ENCODE measurements at regions not wholly inside any gene's neighbourhood (a gene's known extent, or its start where the extent isn't known, plus 50 kb on each side); places are given as distances from the start of the nearest gene placed in this dataset.

DNA sequence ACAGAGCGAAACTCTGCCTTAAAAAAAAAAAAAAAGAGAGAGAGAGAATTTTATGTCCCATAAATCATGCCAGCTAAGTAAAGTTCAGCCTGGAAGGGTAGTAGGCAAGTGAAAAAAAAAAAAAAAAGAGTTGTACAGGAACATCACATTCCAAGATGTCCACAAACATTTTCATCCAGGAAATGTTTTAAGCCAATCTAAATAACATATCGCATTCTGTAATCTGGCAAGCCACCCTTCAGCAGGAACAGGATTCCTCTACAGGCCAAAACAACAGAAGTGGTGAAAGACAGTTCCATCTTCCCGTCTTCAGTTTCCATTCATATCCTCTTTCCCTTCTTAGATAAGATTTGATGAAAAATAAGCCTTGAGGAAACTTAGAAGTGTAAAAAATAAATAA lies 1108.1 kb upstream of the DDX18 start:
- Histone ChIP-seq H3K9ac (no peak overlapping the region), H3K27me3 (replicated peaks; ENCODE audit: insufficient read depth) (no peaks in the 10 kb centered on the region), H3K27ac (no peak overlapping the region), H2AFZ (no peak overlapping the region), H3K36me3 (ENCODE audit: low read depth) (no peaks in the 10 kb centered on the region), H4K20me1 (ENCODE audit: insufficient read depth) (no peaks in the 10 kb centered on the region), H3K4me1 (ENCODE audit: insufficient read depth) (no peaks in the 10 kb centered on the region), H3F3A (ENCODE audit: insufficient read depth) (no peaks in the 10 kb centered on the region), H3K4me3 (no peak overlapping the region), H3K4me2 (ENCODE audit: unreplicated experiment) (no peak overlapping the region), H3K79me2 (ENCODE audit: insufficient read depth) (no peaks in the 10 kb centered on the region), H3K9me2 (ENCODE audit: insufficient read depth) (no peaks in the 10 kb centered on the region), H3K9me3 (ENCODE audit: low read depth) (no peaks in the 10 kb centered on the region)
- WGBS, 2 experiments (ENCODE audit: low coverage in 1 of 2, low lambda C conversion rate in 2 of 2, missing lambda C conversion rate in 2 of 2) = 26 to 27% methylated on average over 3 of the region's 3 CpGs
- TF ChIP-seq EZH2phosphoT487 (IDR thresholded peaks at IDR 0.05; ENCODE audit: insufficient read depth, low read depth) = no peak
- no peak for TF ChIP-seq EZH2 (IDR thresholded peaks at IDR 0.05; ENCODE audit: insufficient read depth, poor library complexity, severe bottlenecking)
- in situ Hi-C loops (cut with MboI) = no loop called here
- DNase-seq = no peak

DNA sequence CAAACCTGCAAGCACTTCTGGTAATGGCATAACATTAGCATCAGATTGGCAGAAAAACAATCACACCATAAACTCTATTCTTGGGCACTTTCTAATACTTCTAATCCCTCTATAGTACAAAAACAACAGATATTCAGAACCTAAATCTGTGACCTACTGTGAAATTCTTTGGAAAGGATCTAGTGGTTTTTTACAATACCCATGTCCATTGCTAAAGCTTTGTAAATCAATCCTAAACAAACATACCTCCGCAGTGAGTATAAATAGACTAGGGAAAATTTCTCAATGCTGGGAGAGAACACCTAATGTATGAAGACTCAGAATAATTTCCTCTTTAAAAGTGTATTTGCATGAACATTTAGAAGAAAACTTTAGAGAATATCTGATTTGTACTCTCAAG lies 1098.5 kb upstream of the DDX18 start:
- H3K9me3 ChIP-seq (ENCODE audit: low read depth) = no peaks in the 10 kb centered on the region
- no peaks in the 10 kb centered on the region for H3K36me3 ChIP-seq (ENCODE audit: low read depth)
- no peak for DNase-seq
- H3K4me3 ChIP-seq = no peak overlapping the region
- H3K9me2 ChIP-seq (ENCODE audit: insufficient read depth) = no peaks in the 10 kb centered on the region
- H3K9ac ChIP-seq = no peak overlapping the region
- no peaks in the 10 kb centered on the region for H3K79me2 ChIP-seq (ENCODE audit: insufficient read depth)
- no peak overlapping the region for H2AFZ ChIP-seq
- no peaks in the 10 kb centered on the region for H3K27me3 ChIP-seq (replicated peaks; ENCODE audit: insufficient read depth)
- no peak overlapping the region for H3K27ac ChIP-seq
- H3K4me2 ChIP-seq (ENCODE audit: unreplicated experiment) = no peak overlapping the region
- in situ Hi-C loops (cut with MboI) = no loop called here
- H3F3A ChIP-seq (ENCODE audit: insufficient read depth) = no peaks in the 10 kb centered on the region
- H4K20me1 ChIP-seq (ENCODE audit: insufficient read depth) = no peaks in the 10 kb centered on the region
- H3K4me1 ChIP-seq (ENCODE audit: insufficient read depth) = no peaks in the 10 kb centered on the region
- TF ChIP-seq EZH2 (IDR thresholded peaks at IDR 0.05; ENCODE audit: insufficient read depth, poor library complexity, severe bottlenecking) = no peak
- WGBS, 2 experiments (ENCODE audit: low coverage in 1 of 2, low lambda C conversion rate in 2 of 2, missing lambda C conversion rate in 2 of 2) = 65 to 74% methylated on average over 1 of the region's 1 CpG

DNA sequence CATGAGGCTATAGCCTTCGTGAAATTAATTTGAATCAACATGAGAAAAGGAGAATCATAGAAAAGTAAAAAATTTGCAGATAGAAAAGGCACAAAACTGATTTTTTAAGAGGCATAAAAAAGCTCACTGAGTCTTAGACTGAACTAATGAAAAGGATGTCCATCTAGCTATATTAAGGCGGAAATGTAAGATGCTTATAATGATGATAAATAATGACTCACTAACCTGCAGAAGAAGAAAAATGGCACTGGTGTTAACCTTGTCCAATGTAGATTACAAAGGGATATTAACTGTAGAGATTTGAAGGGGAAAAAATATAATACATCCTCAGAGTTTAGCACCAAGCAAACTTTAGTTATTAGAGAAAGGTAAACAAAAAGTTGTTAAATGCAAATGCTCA lies 1098.0 kb upstream of the DDX18 start:
- Histone ChIP-seq H3K79me2 (ENCODE audit: insufficient read depth) (no peaks in the 10 kb centered on the region), H3K4me1 (ENCODE audit: insufficient read depth) (no peaks in the 10 kb centered on the region), H3K36me3 (ENCODE audit: low read depth) (no peaks in the 10 kb centered on the region), H3K4me3 (no peak overlapping the region), H3F3A (ENCODE audit: insufficient read depth) (no peaks in the 10 kb centered on the region), H3K4me2 (ENCODE audit: unreplicated experiment) (no peak overlapping the region), H3K9me2 (ENCODE audit: insufficient read depth) (no peaks in the 10 kb centered on the region), H3K9me3 (ENCODE audit: low read depth) (no peaks in the 10 kb centered on the region), H2AFZ (no peak overlapping the region), H4K20me1 (ENCODE audit: insufficient read depth) (no peaks in the 10 kb centered on the region), H3K27ac (no peak overlapping the region), H3K27me3 (replicated peaks; ENCODE audit: insufficient read depth) (no peaks in the 10 kb centered on the region), H3K9ac (no peak overlapping the region)
- in situ Hi-C loops (cut with MboI) = no loop called here
- TF ChIP-seq EZH2 (IDR thresholded peaks at IDR 0.05; ENCODE audit: insufficient read depth, poor library complexity, severe bottlenecking) = no peak
- no peak for TF ChIP-seq EZH2phosphoT487 (IDR thresholded peaks at IDR 0.05; ENCODE audit: insufficient read depth, low read depth)
- DNase-seq = no peak
- 29% methylated on average over 2 of the region's 2 CpGs for WGBS, 2 experiments (ENCODE audit: low coverage in 1 of 2, low lambda C conversion rate in 2 of 2, missing lambda C conversion rate in 2 of 2)

DNA sequence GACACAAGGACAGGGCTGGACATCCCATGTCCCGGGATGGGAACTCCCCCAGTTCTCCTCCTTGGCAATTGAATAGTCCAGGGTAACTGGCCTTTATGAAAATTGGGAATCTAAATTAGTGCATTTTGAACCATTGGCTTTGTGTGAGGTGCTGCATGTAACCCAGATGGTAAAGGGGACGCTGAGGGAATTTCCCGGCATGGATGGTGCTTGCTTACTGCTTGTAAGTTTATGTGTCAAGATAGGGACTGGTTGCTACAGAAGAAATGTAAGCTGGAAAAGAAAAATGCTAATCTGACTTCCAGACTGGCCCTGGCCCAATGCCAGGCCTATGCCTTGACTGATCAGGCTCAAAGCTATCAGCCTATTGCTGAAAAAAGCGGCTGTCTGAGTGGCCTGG lies 1096.7 kb upstream of the DDX18 start:
- Histone ChIP-seq H3K79me2 (ENCODE audit: insufficient read depth) (no peaks in the 10 kb centered on the region), H3K4me1 (ENCODE audit: insufficient read depth) (no peaks in the 10 kb centered on the region), H4K20me1 (ENCODE audit: insufficient read depth) (no peaks in the 10 kb centered on the region), H3K9ac (no peak overlapping the region), H3K4me2 (ENCODE audit: unreplicated experiment) (no peak overlapping the region), H2AFZ (no peak overlapping the region), H3K9me2 (ENCODE audit: insufficient read depth) (no peaks in the 10 kb centered on the region), H3K9me3 (ENCODE audit: low read depth) (no peaks in the 10 kb centered on the region), H3K36me3 (ENCODE audit: low read depth) (no peaks in the 10 kb centered on the region), H3K27me3 (replicated peaks; ENCODE audit: insufficient read depth) (no peaks in the 10 kb centered on the region), H3K27ac (no peak overlapping the region), H3F3A (ENCODE audit: insufficient read depth) (no peaks in the 10 kb centered on the region), H3K4me3 (no peak overlapping the region)
- in situ Hi-C loops (cut with MboI) = no loop called here
- DNase-seq = no peak
- TF ChIP-seq EZH2phosphoT487 (IDR thresholded peaks at IDR 0.05; ENCODE audit: insufficient read depth, low read depth) = no peak
- no peak for TF ChIP-seq EZH2 (IDR thresholded peaks at IDR 0.05; ENCODE audit: insufficient read depth, poor library complexity, severe bottlenecking)
- 13 to 17% methylated on average over 4 of the region's 4 CpGs for WGBS, 2 experiments (ENCODE audit: low coverage in 1 of 2, low lambda C conversion rate in 2 of 2, missing lambda C conversion rate in 2 of 2)

DNA sequence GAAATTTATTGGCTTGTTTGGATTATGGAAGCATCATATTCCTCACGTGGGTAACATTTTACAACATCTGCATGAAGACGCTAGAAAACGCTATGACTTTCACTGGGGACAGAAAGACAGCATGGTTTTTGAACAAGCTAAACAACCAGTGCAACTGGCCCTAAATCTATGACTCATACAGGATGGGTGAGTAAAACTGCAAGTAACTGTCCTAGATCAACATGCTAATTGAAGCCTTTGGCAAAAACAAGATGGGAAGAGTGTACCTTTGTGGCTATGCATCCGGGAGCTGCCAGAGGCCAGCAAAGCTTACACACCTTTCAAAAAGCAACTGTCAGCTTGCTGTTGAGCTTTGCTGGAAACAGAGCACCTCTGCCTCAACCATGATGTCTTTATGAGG lies 1096.0 kb upstream of the DDX18 start:
- Histone ChIP-seq H4K20me1 (ENCODE audit: insufficient read depth) (no peaks in the 10 kb centered on the region), H3K79me2 (ENCODE audit: insufficient read depth) (no peaks in the 10 kb centered on the region), H3K27ac (no peak overlapping the region), H3K36me3 (ENCODE audit: low read depth) (no peaks in the 10 kb centered on the region), H3K4me2 (ENCODE audit: unreplicated experiment) (no peak overlapping the region), H3K9me2 (ENCODE audit: insufficient read depth) (no peaks in the 10 kb centered on the region), H3K4me1 (ENCODE audit: insufficient read depth) (no peaks in the 10 kb centered on the region), H3F3A (ENCODE audit: insufficient read depth) (no peaks in the 10 kb centered on the region), H3K4me3 (no peak overlapping the region), H3K9me3 (ENCODE audit: low read depth) (no peaks in the 10 kb centered on the region), H3K9ac (no peak overlapping the region), H2AFZ (no peak overlapping the region), H3K27me3 (replicated peaks; ENCODE audit: insufficient read depth) (no peaks in the 10 kb centered on the region)
- DNase-seq = no peak
- WGBS, 2 experiments (ENCODE audit: low coverage in 1 of 2, low lambda C conversion rate in 2 of 2, missing lambda C conversion rate in 2 of 2) = 39 to 45% methylated on average over 4 of the region's 4 CpGs
- in situ Hi-C loops (cut with MboI) = no loop called here
- TF ChIP-seq EZH2 (IDR thresholded peaks at IDR 0.05; ENCODE audit: insufficient read depth, poor library complexity, severe bottlenecking) = no peak
- TF ChIP-seq EZH2phosphoT487 (IDR thresholded peaks at IDR 0.05; ENCODE audit: insufficient read depth, low read depth) = no peak
